Neural progenitor cell (in vitro differentiated cells): ENCODE measurements at regions not wholly inside any gene's neighbourhood (a gene's known extent, or its start where the extent isn't known, plus 50 kb on each side); places are given as distances from the start of the nearest gene placed in this dataset.

Experiments used
- DNase-seq: peaks from one replicate; pipeline ENCODE4 v3.0.0-alpha.2; 2016; ENCODE audit warnings: low spot score
- H2AFZ ChIP-seq: fragments of 200-600 bp; sonication (generic); replicated peaks from 2 replicates; pipeline ENCODE4 v1.6.1; 2016; ENCODE audit warnings: antibody characterized with exemption
- H3F3A ChIP-seq: fragments of 200-600 bp; sonication (generic); 2 replicates; pipeline ENCODE4 v1.6.1; 2016; ENCODE audit warnings: antibody characterized with exemption, low read depth
- H3K27ac ChIP-seq: fragments of 200-600 bp; sonication (generic); 2 replicates; pipeline ENCODE4 v1.5.1; 2016; ENCODE audit warnings: mild to moderate bottlenecking
- H3K27me3 ChIP-seq: fragments of 200-600 bp; sonication (generic); 2 replicates; pipeline ENCODE4 v1.6.1; 2016; ENCODE audit warnings: mild to moderate bottlenecking, moderate library complexity
- H3K36me3 ChIP-seq: fragments of 200-600 bp; sonication (generic); 2 replicates; pipeline ENCODE4 v1.5.1; 2016
- H3K4me1 ChIP-seq: fragments of 200-600 bp; sonication (generic); 2 replicates; pipeline ENCODE4 v1.6.1; 2016; ENCODE audit warnings: mixed run types
- H3K4me2 ChIP-seq: fragments of 200-600 bp; sonication (generic); 2 replicates; pipeline ENCODE4 v1.6.1; 2016
- H3K4me3 ChIP-seq: fragments of 200-600 bp; sonication (generic); 2 replicates; pipeline ENCODE4 v1.5.1; 2016
- H3K79me2 ChIP-seq: fragments of 200-600 bp; sonication (generic); 2 replicates; pipeline ENCODE4 v1.6.1; 2016; ENCODE audit warnings: low read depth
- H3K9ac ChIP-seq: fragments of 200-600 bp; sonication (generic); 2 replicates; pipeline ENCODE4 v1.6.1; 2016
- H3K9me3 ChIP-seq: fragments of 200-600 bp; sonication (generic); 2 replicates; pipeline ENCODE4 v1.5.1; 2016; ENCODE audit warnings: low read depth
- H4K20me1 ChIP-seq: fragments of 200-600 bp; sonication (generic); 2 replicates; pipeline ENCODE4 v1.6.1; 2016; ENCODE audit warnings: low read depth
- H3K27ac Mint-ChIP-seq: 3 replicates; pipeline ENCODE4 v1.8.0; 2021; ENCODE audit warnings: mixed read lengths
- H3K27me3 Mint-ChIP-seq: 2 replicates; pipeline ENCODE4 v1.8.0; 2022; ENCODE audit warnings: low read depth, mild to moderate bottlenecking, inconsistent platforms, moderate library complexity, mixed read lengths; ENCODE audit not compliant: insufficient read depth
- H3K36me3 Mint-ChIP-seq: 3 replicates; pipeline ENCODE4 v1.8.0; 2021; ENCODE audit warnings: mixed read lengths
- H3K4me1 Mint-ChIP-seq: 3 replicates; pipeline ENCODE4 v1.8.0; 2021; ENCODE audit warnings: mixed read lengths
- H3K4me3 Mint-ChIP-seq: 3 replicates; pipeline ENCODE4 v1.8.0; 2021; ENCODE audit warnings: mild to moderate bottlenecking, moderate library complexity, mixed read lengths
- H3K9me3 Mint-ChIP-seq: 3 replicates; pipeline ENCODE4 v1.8.0; 2020; ENCODE audit warnings: mixed read lengths
- EZH2 ChIP-seq: fragments of 200-600 bp; sonication (generic); IDR thresholded peaks from 2 replicates; pipeline ENCODE4 v1.6.1; 2017; ENCODE audit warnings: antibody characterized with exemption, mild to moderate bottlenecking, moderate library complexity
- EZH2phosphoT487 ChIP-seq: fragments of 200-600 bp; sonication (generic); IDR thresholded peaks from 2 replicates; pipeline ENCODE4 v1.6.1; 2017; ENCODE audit warnings: antibody characterized with exemption
- TF ChIP-seq, protein P1 (sequence below): fragments of 200-600 bp; sonication (generic); IDR thresholded peaks from 2 replicates; pipeline ENCODE4 v1.5.1; 2017; ENCODE audit warnings: antibody characterized with exemption, mild to moderate bottlenecking

DNA sequence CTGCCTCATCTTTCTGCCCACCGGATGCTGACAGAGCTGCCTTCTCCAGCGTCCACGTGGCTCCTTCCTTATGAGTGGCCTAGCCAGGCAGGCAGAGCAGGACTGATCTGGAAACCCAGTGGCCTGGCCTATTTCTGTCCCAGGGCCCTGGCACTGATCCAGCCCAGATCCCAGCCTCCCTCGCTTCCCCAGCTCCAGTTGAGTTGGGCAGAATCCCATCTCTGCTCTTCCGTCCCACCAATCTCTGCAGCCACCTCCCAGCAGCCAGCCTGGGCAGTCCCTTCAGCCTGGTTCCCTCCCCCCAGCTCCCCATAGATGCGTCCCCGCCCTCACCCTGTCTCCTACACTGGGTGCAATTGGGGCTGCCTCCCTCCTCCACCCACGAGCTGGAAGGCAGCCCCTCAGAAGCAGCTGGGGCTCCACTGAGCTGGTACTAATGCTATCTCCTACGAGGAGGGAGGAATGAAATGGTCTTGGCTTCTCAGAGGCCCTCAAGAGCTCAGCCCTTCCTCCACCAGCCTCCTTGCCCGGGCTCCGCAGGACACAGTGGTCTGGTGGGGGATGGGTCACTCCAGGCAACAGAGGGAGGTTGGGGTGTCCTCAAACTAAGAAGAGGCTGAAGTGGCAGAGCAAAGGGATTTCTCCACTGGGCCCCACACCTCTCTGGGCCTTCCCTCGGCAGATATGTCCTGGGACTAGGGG, 94.2 kb downstream of the PJA1 start:
- Histone ChIP-seq H3K4me2 (no peak overlapping the region), H3K4me3 (no peak overlapping the region), H3K79me2 (no peaks in the 10 kb centered on the region), H3K27me3 (no peaks in the 10 kb centered on the region), H3K27ac (no peak overlapping the region), H3K9ac (no peak overlapping the region), H2AFZ (peak overlapping the region; percentile 42), H3K4me1 (no peaks in the 10 kb centered on the region), H4K20me1 (no peaks in the 10 kb centered on the region), H3K9me3 (no peaks in the 10 kb centered on the region), H3F3A (no peaks in the 10 kb centered on the region), H3K36me3 (no peaks in the 10 kb centered on the region)
- TF ChIP-seq EZH2phosphoT487, result no peak
- no peak for TF ChIP-seq EZH2
- TF ChIP-seq, protein P1, sequence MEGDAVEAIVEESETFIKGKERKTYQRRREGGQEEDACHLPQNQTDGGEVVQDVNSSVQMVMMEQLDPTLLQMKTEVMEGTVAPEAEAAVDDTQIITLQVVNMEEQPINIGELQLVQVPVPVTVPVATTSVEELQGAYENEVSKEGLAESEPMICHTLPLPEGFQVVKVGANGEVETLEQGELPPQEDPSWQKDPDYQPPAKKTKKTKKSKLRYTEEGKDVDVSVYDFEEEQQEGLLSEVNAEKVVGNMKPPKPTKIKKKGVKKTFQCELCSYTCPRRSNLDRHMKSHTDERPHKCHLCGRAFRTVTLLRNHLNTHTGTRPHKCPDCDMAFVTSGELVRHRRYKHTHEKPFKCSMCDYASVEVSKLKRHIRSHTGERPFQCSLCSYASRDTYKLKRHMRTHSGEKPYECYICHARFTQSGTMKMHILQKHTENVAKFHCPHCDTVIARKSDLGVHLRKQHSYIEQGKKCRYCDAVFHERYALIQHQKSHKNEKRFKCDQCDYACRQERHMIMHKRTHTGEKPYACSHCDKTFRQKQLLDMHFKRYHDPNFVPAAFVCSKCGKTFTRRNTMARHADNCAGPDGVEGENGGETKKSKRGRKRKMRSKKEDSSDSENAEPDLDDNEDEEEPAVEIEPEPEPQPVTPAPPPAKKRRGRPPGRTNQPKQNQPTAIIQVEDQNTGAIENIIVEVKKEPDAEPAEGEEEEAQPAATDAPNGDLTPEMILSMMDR, result no peak
- H3K27me3 Mint-ChIP-seq, result peaks cover 9% of the 10 kb centered on the region
- H3K27ac Mint-ChIP-seq, result no peak overlapping the region
- H3K36me3 Mint-ChIP-seq, result no peaks in the 10 kb centered on the region
- H3K4me1 Mint-ChIP-seq, result peaks cover 19% of the 10 kb centered on the region
- DNase-seq, result no peak
- peaks cover 9% of the 10 kb centered on the region for H3K9me3 Mint-ChIP-seq
- no peak overlapping the region for H3K4me3 Mint-ChIP-seq

DNA sequence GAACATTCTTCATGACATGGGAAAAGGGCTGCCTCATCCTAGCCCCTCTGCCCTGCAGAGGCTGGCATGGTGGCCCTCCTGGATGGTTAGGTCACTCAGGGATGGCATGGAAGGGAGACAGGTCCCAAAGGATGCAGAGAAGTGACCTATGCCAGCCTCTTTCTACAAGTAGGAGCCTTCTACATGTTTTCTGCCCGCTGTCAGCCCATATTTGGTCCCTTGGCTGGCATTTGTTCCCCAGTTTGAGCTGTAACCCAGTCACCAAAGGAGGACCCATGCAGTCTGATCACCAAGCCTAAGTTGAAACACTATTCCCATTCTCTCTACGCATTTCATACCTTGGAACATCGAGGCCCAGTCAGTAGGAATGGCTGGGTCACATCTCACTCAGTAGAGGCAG, 95.4 kb downstream of the PJA1 start:
- TF ChIP-seq EZH2phosphoT487 (no peak), EZH2 (no peak)
- TF ChIP-seq, protein P1, result no peak
- H3K4me3 Mint-ChIP-seq, result no peak overlapping the region
- H3K36me3 ChIP-seq, result no peaks in the 10 kb centered on the region
- H3K9me3 ChIP-seq, result no peaks in the 10 kb centered on the region
- no peaks in the 10 kb centered on the region for H3K27me3 ChIP-seq
- H4K20me1 ChIP-seq, result no peaks in the 10 kb centered on the region
- no peak overlapping the region for H3K27ac ChIP-seq
- no peak overlapping the region for H2AFZ ChIP-seq
- no peaks in the 10 kb centered on the region for H3K4me1 ChIP-seq
- DNase-seq, result no peak
- no peaks in the 10 kb centered on the region for H3K36me3 Mint-ChIP-seq
- H3K9ac ChIP-seq, result no peak overlapping the region
- H3K27me3 Mint-ChIP-seq, result peaks cover 6% of the 10 kb centered on the region
- no peaks in the 10 kb centered on the region for H3F3A ChIP-seq
- no peak overlapping the region for H3K4me3 ChIP-seq
- no peak overlapping the region for H3K4me2 ChIP-seq
- no peak overlapping the region for H3K27ac Mint-ChIP-seq
- H3K79me2 ChIP-seq, result no peaks in the 10 kb centered on the region
- H3K4me1 Mint-ChIP-seq, result peaks cover 19% of the 10 kb centered on the region
- H3K9me3 Mint-ChIP-seq, result peaks cover 6% of the 10 kb centered on the region

DNA sequence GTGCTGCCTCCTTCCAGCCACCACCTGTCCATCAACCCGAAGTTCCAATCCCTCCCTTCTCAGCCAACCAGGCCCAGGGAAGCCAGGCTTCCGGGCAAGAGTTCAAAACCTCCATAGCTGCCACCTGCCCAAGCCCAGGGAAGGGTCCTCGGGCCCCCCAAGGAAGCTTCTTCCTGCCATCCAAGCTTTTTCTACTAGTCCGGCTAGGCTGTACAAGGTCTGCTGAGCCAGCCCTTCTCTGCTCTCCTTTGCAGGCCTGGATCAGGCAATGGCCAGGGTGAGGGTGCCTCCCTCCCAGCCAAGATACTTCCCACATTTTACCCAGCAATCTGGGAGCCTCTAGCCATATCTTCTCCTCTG, 96.2 kb downstream of the PJA1 start:
- Mint-ChIP-seq H3K36me3 (no peaks in the 10 kb centered on the region), H3K27me3 (peaks cover 6% of the 10 kb centered on the region), H3K27ac (no peak overlapping the region), H3K4me3 (no peak overlapping the region), H3K9me3 (peaks cover 8% of the 10 kb centered on the region), H3K4me1 (peaks cover 19% of the 10 kb centered on the region)
- Histone ChIP-seq H3K27me3 (no peaks in the 10 kb centered on the region), H3K79me2 (no peaks in the 10 kb centered on the region), H3K27ac (no peak overlapping the region), H3K9me3 (no peaks in the 10 kb centered on the region), H3K4me3 (no peak overlapping the region), H4K20me1 (no peaks in the 10 kb centered on the region), H3K4me2 (no peak overlapping the region), H3K36me3 (no peaks in the 10 kb centered on the region), H3F3A (no peaks in the 10 kb centered on the region), H2AFZ (no peak overlapping the region), H3K4me1 (no peaks in the 10 kb centered on the region), H3K9ac (no peak overlapping the region)
- TF ChIP-seq EZH2 (no peak), EZH2phosphoT487 (no peak)
- TF ChIP-seq, protein P1, result no peak
- DNase-seq, result no peak
